Left ventricle myocardium inferior (tissue), 1 donor: ENCODE measurements at regions not wholly inside any gene's neighbourhood (a gene's known extent, or its start where the extent isn't known, plus 50 kb on each side); places are given as distances from the start of the nearest gene placed in this dataset.

Source experiments
- DNase-seq: peaks from one replicate; pipeline ENCODE4 v3.0.0-alpha.2; 2020
- H3K27ac ChIP-seq: fragments of 200-600 bp; replicated peaks from 2 replicates; pipeline ENCODE4 v1.8.0; 2021
- H3K27me3 ChIP-seq: fragments of 200-600 bp; 2 replicates; pipeline ENCODE4 v1.8.0; 2021; ENCODE audit warnings: low read depth
- H3K36me3 ChIP-seq: fragments of 200-600 bp; 2 replicates; pipeline ENCODE4 v1.8.0; 2021
- H3K4me1 ChIP-seq: fragments of 200-600 bp; 2 replicates; pipeline ENCODE4 v1.8.0; 2021
- H3K4me3 ChIP-seq: fragments of 200-600 bp; 2 replicates; pipeline ENCODE4 v1.8.0; 2021; ENCODE audit warnings: mild to moderate bottlenecking, moderate library complexity
- H3K9me3 ChIP-seq: fragments of 200-600 bp; replicated peaks from 2 replicates; pipeline ENCODE4 v1.8.0; 2021
- CTCF ChIP-seq: fragments of 200-600 bp; IDR thresholded peaks from 2 replicates; pipeline ENCODE4 v1.8.0; 2021; ENCODE audit warnings: antibody characterized with exemption, mild to moderate bottlenecking, borderline replicate concordance
- intact Hi-C: fragments of 100-400 bp; cut with micrococcal nuclease; formaldehyde crosslinking; loops from one replicate; pipeline ENCODE4 v1.11.0; 2022
- donor health status: DM: no; HTN: yes; CAD: no; lungs with severe emphysema.

GRCh38 chr5:62692946-62693713 is 114.5 kb downstream of the LRRC70 start:
- H3K9me3 ChIP-seq = no peaks in the 10 kb centered on the region
- no peak for TF ChIP-seq CTCF
- peaks cover 6% of the 10 kb centered on the region for H3K4me1 ChIP-seq
- H3K36me3 ChIP-seq = no peaks in the 10 kb centered on the region
- H3K4me3 ChIP-seq = no peak overlapping the region
- no peak overlapping the region for H3K27ac ChIP-seq
- H3K27me3 ChIP-seq = no peaks in the 10 kb centered on the region
- intact Hi-C loops = no loop called here
- no peak for DNase-seq

- Histone ChIP-seq H3K36me3 (no peaks in the 10 kb centered on the region), H3K27me3 (no peaks in the 10 kb centered on the region), H3K4me3 (no peak overlapping the region), H3K27ac (no peak overlapping the region), H3K4me1 (peaks cover 6% of the 10 kb centered on the region), H3K9me3 (no peaks in the 10 kb centered on the region)
- DNase-seq = no peak
- no peak for TF ChIP-seq CTCF
- intact Hi-C loops = no loop called here
Measured at GRCh38 chr5:62691946-62692345, 113.3 kb downstream of the LRRC70 start.

- DNase-seq = no peak
- H3K36me3 ChIP-seq = no peaks in the 10 kb centered on the region
- intact Hi-C loops = no loop called here
- H3K27me3 ChIP-seq = no peaks in the 10 kb centered on the region
- H3K9me3 ChIP-seq = no peaks in the 10 kb centered on the region
- peaks cover 11% of the 10 kb centered on the region for H3K4me1 ChIP-seq
- H3K4me3 ChIP-seq = peak overlapping the region; percentile 44
- peak overlapping the region; percentile 36 for H3K27ac ChIP-seq
- TF ChIP-seq CTCF = no peak
Measured at GRCh38 chr5:62690421-62690820, 111.8 kb downstream of the LRRC70 start.

GRCh38 chr5:62689599-62690368 is 111.2 kb downstream of the LRRC70 start:
- peak overlapping the region; percentile 44 for H3K4me3 ChIP-seq

GRCh38 chr5:62686692-62687091 is 108.1 kb downstream of the LRRC70 start:
- Histone ChIP-seq H3K9me3 (no peaks in the 10 kb centered on the region), H3K27ac (no peak overlapping the region), H3K27me3 (no peaks in the 10 kb centered on the region), H3K4me1 (peaks cover 17% of the 10 kb centered on the region), H3K4me3 (no peak overlapping the region), H3K36me3 (no peaks in the 10 kb centered on the region)
- no peak for TF ChIP-seq CTCF
- DNase-seq = no peak
- intact Hi-C loops = no loop called here

More at GRCh38 chr5:62689599-62690368, 111.2 kb downstream of the LRRC70 start:
- TF ChIP-seq CTCF = no peak
- intact Hi-C loops = no loop called here
- no peaks in the 10 kb centered on the region for H3K9me3 ChIP-seq
- H3K36me3 ChIP-seq = no peaks in the 10 kb centered on the region
- peak overlapping the region; percentile 36 for H3K27ac ChIP-seq
- no peaks in the 10 kb centered on the region for H3K27me3 ChIP-seq
- DNase-seq = no peak
- H3K4me1 ChIP-seq = peaks cover 17% of the 10 kb centered on the region
